ENCODE measurements at regions not wholly inside any gene's neighbourhood (a gene's known extent, or its start where the extent isn't known, plus 50 kb on each side); places are given as distances from the start of the nearest gene placed in this dataset.
"Not testable (repeated sequence)": the region's sequence is repeated elsewhere in the genome, so short reads cannot be mapped to it uniquely, and the experiment has no call there.

DNA sequence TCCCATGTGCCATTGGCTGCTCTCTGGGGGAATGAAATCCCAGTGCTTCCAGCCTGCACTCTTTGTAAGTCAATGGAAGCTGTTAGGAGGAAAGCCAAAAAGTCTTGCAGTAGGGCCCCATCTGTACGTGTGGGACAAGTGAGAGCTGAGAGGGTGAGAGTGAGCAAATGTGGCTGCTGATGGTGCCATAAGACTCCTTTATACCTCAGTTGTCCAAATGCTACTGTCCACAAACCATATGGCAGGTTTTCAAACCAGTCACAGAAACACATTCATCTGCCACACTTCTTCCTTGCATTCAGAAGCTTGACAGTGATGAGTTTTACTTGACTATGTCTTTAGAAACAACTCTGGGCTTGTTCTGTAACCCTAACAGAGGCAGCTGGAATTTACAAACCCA lies 543.8 kb downstream of the CSNK1G3 start:
- H3K4me3 ChIP-seq (ENCODE audit: low read depth, low read length) = no peak overlapping the region
- no peak for DNase-seq (ENCODE audit: low read depth)

- no peak overlapping the region for H3K4me3 ChIP-seq (ENCODE audit: low read depth, low read length)
- DNase-seq (ENCODE audit: low read depth) = no peak
Observed at GRCh38 chr5:124054564-124054963, 542.6 kb downstream of the CSNK1G3 start.

- no peak overlapping the region for H3K4me3 ChIP-seq (ENCODE audit: low read depth, low read length)
- DNase-seq (ENCODE audit: low read depth) = no peak
Observed at GRCh38 chr5:124053340-124053739, 541.4 kb downstream of the CSNK1G3 start.

GRCh38 chr5:124052201-124052600 lies 540.2 kb downstream of the CSNK1G3 start:
- H3K4me3 ChIP-seq (ENCODE audit: low read depth, low read length) = no peak overlapping the region
- DNase-seq (ENCODE audit: low read depth) = no peak

DNA sequence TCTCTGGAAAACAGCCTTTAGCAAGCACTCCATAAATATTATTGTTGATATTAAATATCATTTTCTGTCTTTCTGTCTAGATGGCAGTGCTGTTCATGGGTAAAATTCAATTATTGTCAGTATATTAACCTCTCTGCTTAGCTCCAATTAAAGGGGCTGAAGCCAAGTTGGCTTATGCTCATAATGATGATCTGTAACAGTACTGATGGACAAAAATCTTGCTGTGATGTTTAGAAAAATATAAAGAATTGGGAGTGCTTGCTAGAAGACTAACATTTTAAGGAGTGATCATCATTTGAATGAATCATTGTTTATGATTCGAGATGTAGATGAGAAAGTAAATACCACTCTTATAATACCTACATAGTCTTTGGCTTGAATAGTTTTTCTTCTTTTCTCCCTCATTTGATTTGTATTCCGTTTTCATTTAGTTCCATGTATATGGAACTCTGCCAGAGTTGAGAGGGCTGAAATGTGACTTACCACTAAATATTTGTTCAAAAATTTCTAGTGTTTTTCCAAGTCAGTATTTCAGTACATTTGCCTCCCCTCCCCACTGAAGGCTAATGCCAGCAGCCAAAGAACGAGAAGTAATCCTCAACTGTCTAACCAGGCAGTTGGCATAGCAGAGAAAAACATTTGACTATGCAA lies 538.3 kb downstream of the CSNK1G3 start:
- DNase-seq (ENCODE audit: low read depth) = no peak
- no peak overlapping the region for H3K4me3 ChIP-seq (ENCODE audit: low read depth, low read length)

DNA sequence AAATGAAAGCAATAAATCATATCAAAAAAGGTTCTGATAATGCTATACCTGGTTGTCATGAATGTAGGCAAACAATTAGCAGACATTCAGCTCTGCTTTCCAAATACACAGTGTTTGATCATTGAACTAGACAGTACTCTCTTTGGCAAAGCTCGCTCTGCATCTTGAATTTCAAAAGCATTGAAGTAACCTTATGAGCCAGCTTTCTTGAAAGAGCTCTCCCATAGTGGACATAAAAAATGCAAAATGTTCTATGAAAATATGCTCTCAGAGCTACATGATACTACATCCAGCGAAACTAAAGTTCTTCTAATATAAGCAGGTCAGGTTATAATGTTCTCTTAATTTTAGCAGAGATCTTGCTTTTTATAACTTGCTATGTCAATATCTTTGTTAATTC lies 533.4 kb downstream of the CSNK1G3 start:
- no peak overlapping the region for H3K4me3 ChIP-seq (ENCODE audit: low read depth, low read length)
- no peak for DNase-seq (ENCODE audit: low read depth)

DNA sequence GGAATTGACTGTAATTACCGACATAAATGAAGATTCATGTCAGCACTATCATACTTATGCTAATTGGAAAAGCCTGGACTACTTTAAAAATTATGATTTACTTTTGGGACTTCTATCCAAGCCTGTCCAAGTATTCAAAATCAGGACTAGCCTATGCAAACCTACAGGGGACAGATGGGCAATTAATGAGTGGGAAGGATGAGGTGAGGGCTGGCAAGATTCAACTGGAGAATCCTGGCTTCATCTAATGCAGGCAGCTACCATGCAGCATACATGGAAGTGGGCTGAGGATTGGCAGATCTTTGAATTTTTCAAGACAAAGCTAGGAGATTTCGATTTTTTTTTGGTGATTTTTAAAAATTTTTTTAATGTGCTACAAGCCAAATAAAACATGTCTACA lies 532.6 kb downstream of the CSNK1G3 start:
- no peak for DNase-seq (ENCODE audit: low read depth)
- H3K4me3 ChIP-seq (ENCODE audit: low read depth, low read length) = no peak overlapping the region

DNA sequence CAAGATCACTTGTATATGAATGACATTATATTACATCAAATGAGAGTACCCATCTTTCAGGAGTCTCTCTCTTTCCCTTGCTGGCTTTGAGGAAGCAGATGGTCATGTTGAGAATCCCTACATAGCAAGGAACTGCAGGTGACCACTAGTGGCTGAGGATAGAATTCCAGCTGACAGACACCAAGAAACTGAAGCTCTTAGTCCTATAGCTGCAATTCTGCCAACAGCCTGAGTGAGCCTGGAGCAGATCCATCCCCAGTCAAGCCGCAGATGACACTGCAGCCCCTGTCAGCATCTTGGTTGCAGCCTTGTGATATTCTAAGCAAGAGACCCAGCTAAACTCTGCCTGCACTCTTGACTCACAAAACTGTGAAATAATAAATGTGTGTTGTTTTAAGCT lies 531.5 kb downstream of the CSNK1G3 start:
- DNase-seq (ENCODE audit: low read depth) = no peak
- no peak overlapping the region for H3K4me3 ChIP-seq (ENCODE audit: low read depth, low read length)

- DNase-seq (ENCODE audit: low read depth) = peak; percentile 57
Observed at GRCh38 chr5:124040799-124041198, 528.8 kb downstream of the CSNK1G3 start.

DNA sequence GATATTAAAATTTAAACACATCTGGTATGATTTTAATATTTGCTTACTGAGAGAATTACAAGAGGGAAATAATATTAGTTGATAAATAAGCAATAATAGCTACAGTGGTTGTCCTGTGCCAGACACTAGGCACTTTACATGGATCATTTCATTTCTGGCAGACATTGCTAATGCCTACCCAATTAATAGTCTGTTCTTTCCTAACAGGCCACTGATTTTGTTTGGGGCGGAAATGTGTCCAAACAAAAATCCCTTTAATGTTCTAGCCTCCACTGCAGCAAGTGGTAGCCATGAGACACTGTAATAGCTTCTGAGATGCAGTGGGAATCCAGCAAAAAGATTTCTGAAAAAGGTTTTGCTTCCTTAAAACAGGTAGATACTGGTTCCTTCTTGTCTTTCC lies 527.4 kb downstream of the CSNK1G3 start:
- H3K4me3 ChIP-seq (ENCODE audit: low read depth, low read length) = no peak overlapping the region
- DNase-seq (ENCODE audit: low read depth) = no peak

More at GRCh38 chr5:124040799-124041198, 528.8 kb downstream of the CSNK1G3 start:
- H3K4me3 ChIP-seq (ENCODE audit: low read depth, low read length) = no peak overlapping the region

- DNase-seq (ENCODE audit: low read depth) = no peak
- no peak overlapping the region for H3K4me3 ChIP-seq (ENCODE audit: low read depth, low read length)
Observed at GRCh38 chr5:124036786-124037185, 524.8 kb downstream of the CSNK1G3 start.

DNA sequence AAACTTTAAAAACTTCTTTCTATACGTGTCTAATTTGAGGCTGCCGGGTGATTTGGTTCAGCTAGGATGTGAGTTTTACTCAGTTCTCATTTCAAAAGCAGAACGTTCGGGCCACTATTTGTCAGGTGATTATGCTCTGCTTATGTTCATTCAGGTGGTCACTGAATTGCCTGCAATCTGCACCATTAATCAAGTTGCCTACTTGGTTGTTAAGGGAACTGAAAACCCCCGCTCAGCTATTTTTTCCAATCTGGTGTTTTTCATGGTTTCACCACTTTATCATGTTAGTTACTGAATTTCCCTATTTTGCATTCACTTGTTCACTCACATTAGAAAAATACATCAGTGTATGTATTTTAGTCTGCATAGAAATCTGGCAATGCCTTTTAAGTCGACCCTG lies 523.0 kb downstream of the CSNK1G3 start:
- H3K4me3 ChIP-seq (ENCODE audit: low read depth, low read length) = no peak overlapping the region
- no peak for DNase-seq (ENCODE audit: low read depth)

DNA sequence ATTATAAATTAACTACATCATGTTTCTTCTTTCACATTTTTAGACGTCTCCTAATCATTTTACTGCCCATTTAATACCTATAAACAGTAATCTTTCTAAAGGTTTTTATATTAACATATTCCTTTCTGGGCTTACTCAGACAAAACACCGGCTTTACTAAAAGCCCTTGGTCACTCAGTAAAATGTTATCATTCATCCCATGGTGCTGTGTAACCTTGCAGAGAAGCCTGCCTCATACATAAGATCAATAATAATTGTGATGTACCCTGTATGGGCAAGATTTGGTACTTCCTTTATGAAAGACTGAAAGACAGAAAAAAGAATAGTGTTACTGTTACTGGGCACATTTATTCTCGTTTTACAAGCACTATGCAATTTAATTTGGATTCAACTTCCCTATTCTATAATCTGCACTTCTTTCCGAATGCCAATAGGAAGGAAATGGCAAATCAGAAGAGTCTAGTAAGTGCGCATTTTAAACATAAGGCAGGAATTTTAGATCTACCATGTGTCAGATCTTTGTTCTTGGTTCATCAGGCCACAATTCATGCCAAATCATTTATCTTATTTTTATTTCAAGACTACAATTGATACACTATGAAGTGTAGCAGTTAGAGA lies 522.2 kb downstream of the CSNK1G3 start:
- no peak for DNase-seq (ENCODE audit: low read depth)
- H3K4me3 ChIP-seq (ENCODE audit: low read depth, low read length) = no peak overlapping the region

DNA sequence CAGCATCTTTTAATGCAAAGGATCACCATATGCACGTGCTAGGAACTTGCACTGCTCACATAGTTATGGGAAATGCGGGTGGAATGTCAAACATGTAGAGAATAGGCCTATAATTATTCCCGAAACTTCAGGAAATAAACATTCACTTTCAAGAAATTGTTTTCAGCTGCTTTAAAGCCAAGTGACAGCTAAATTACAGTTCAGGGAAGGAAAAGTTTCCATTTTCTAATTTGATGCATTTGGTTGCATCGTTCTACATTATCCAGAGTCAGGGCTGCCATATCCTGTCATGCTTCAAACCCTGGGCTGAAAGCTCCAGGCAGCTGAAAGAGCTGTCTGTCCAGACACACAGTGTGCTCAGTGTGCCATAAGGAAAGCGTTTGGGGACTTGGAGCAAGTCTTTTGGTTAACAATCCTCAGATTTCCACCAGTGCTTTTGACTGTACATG lies 518.1 kb downstream of the CSNK1G3 start:
- no peak for DNase-seq (ENCODE audit: low read depth)
- no peak overlapping the region for H3K4me3 ChIP-seq (ENCODE audit: low read depth, low read length)

DNA sequence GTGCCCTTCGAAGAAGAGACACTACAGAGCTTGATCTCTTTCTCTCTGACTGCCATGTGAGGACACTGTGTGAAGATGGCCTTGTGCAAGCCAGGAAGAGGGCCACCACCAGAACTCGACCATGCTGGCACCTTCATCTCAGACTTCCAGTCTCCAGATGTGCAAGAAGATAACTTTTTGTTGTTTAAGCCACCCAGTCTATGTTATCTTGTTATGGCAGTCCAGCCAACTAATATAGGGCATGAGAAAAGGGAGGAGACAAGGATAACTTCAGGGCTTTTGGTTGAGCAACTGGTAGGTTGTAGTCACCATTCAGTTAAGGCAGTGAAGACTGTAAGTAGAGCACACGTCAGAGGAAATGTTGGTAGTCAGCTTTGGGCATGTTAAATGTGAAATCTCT lies 515.5 kb downstream of the CSNK1G3 start:
- DNase-seq (ENCODE audit: low read depth) = no peak

DNA sequence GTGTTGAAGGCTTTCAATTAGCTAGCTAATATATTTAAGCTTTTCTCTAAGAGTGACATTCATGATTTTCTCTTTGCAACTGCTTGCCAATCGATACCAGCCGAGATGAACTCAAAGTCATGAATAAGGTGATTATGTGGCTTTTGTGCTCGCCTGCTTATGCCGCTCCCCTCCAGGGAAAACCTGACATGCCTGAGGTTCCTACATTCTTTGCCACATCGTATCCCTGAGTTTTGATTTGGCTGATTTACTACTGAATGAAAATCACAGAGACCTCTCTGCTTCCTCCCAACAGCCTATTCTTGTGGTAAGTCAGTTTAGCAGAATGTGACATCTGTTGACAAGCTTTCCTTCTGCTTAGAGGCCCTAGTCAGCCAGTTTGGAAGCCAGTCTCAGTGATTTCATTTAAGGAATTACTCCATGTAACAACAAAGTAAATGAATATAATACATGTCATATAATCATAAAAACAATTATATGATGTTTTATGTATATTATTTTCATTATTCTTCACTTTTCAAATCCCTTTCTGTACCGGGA lies 513.4 kb downstream of the CSNK1G3 start:
- DNase-seq (ENCODE audit: low read depth) = no peak
- no peak overlapping the region for H3K4me3 ChIP-seq (ENCODE audit: low read depth, low read length)

More for the DNA sequence above, 515.5 kb downstream of the CSNK1G3 start:
- no peak overlapping the region for H3K4me3 ChIP-seq (ENCODE audit: low read depth, low read length)

DNA sequence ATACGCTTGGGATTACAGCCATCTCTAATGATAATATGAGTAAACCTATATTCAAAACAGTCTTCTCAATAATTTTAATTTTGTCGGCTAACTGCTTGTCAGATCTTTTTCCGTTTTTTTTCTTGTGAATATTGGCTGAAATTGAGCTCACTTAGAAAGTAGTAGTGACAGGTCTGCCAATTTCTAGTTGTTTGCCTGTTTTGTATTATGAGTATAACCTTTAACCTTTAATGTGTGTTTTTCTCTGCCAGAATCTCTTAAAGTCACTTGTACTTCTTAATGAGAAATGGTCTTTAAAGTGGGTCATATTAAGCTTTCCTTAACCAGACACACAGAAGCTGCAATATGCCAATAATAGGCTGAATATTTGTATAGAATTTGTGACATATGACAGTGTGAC lies 511.0 kb downstream of the CSNK1G3 start:
- no peak for DNase-seq (ENCODE audit: low read depth)

GRCh38 chr5:124021776-124022175 lies 509.8 kb downstream of the CSNK1G3 start:
- DNase-seq (ENCODE audit: low read depth) = no peak

More for the DNA sequence above, 511.0 kb downstream of the CSNK1G3 start:
- H3K4me3 ChIP-seq (ENCODE audit: low read depth, low read length) = no peak overlapping the region

DNA sequence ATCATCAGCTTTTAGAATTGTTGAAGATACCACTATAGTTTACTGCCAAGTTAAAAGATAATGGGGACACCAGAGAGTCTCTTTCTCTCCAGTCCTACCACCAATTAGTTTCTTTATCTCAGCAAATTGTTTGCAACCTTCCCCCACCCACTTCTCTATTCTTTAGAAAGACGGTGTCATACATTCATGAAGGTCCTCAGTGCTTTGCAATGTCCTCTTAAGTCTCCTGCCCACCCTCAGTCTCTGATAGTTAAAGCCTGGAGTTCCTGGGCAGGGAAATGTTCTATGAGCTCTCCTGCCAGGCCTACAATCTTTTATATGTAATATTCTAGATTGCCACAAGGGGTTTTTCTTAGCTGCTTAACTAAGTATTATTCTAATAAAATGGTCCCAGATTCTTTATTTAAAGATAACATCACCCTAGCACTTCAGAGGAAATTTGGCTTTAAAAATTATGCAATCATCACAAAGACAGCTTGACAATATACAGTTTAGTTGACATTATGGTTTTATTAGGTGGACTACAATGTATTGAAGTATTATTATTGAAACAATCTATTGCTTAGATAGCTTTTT lies 509.2 kb downstream of the CSNK1G3 start:
- H3K4me3 ChIP-seq (ENCODE audit: low read depth, low read length) = no peak overlapping the region
- DNase-seq (ENCODE audit: low read depth) = no peak

More at GRCh38 chr5:124021776-124022175, 509.8 kb downstream of the CSNK1G3 start:
- no peak overlapping the region for H3K4me3 ChIP-seq (ENCODE audit: low read depth, low read length)

DNA sequence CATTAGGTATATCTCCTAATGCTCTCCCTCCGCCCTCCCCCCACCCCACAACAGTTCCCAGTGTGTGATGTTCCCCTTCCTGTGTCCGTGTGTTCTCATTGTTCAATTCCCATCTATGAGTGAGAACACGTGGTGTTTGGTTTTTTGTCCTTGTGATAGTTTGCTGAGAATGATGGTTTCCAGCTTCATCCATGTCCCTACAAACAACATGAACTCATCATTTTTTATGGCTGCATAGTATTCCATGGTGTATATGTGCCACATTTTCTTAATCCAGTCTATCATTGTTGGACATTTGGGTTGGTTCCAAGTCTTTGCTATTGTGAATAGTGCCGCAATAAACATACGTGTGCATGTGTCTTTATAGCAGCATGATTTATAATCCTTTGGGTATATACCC lies 505.3 kb downstream of the CSNK1G3 start:
- not testable (repeated sequence) for H3K4me3 ChIP-seq (ENCODE audit: low read depth, low read length); DNase-seq (ENCODE audit: low read depth)
